ENCODE measurements at regions not wholly inside any gene's neighbourhood (a gene's known extent, or its start where the extent isn't known, plus 50 kb on each side); places are given as distances from the start of the nearest gene placed in this dataset.

DNA sequence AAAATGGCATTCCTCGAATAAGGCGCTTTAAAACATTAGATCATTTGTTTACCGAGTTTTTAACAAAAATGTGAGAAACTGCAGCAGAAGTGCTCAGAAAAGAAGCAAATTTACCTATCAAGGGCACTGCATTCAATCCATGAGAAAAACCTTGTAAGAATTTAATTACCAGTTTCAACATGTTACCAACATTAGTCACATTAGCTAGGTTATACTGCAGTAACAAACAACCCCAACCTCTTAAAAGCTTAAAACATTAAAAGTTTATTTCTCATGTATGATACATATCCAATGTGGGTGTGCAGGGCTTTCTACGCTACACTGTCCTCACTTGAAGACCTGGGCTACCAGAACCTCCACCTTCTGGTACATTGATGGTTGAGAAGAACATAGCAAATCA lies 68.1 kb upstream of the CCBE1 start:
- no peak overlapping the region for H3K9ac ChIP-seq (replicated peaks; ENCODE audit: extremely low read depth, insufficient read depth, low read length)
- ChIA-PET CTCF (no interaction called here), POLR2A (no interaction called here)
- no peak for FAIRE-seq
- H3K4me2 ChIP-seq (ENCODE audit: insufficient read depth, low read length), result no peak overlapping the region
- no peaks in the 10 kb centered on the region for H3K27me3 ChIP-seq (ENCODE audit: control insufficient read depth in 2 of 2, insufficient read depth in 2 of 2, low read length in 2 of 2)
- intact Hi-C loops (cut with micrococcal nuclease), result no loop called here
- no peak for DNase-seq (ENCODE audit: low read depth, low spot score)
- no peaks in the 10 kb centered on the region for H3K36me3 ChIP-seq (ENCODE audit: control insufficient read depth in 2 of 2, extremely low read depth in 1 of 2, insufficient read depth in 2 of 2, low read length in 2 of 2)
- H3K4me1 ChIP-seq (ENCODE audit: control insufficient read depth, extremely low read depth, insufficient read depth, low read length), result no peaks in the 10 kb centered on the region
- no peak overlapping the region for H3K4me3 ChIP-seq (replicated peaks in 1 of 3; ENCODE audit: insufficient read depth in 1 of 3, low read depth in 1 of 3, low read length in 3 of 3)
- H3K9me3 ChIP-seq (replicated peaks; ENCODE audit: control insufficient read depth, insufficient read depth, low read length), result no peaks in the 10 kb centered on the region
- no peaks in the 10 kb centered on the region for H3K79me2 ChIP-seq (ENCODE audit: control insufficient read depth, insufficient read depth, low read length)
- dilution Hi-C loops (cut with MboI; ENCODE audit: extremely low pct_ligation_motif_present, low sequenced_read_pairs), result no loop called here
- no peak overlapping the region for H2AFZ ChIP-seq (ENCODE audit: low read depth, low read length)
- H3K9me1 ChIP-seq (replicated peaks; ENCODE audit: control insufficient read depth, extremely low read depth, insufficient read depth, low read length), result no peaks in the 10 kb centered on the region
- no TSS peak for BruUV-seq (replicated peaks)
- H3K27ac ChIP-seq (ENCODE audit: insufficient read depth, low read depth, low read length), result no peak overlapping the region
- TF ChIP-seq POLR2A (IDR thresholded peaks at IDR 0.05; ENCODE audit: low read depth, low read length) (no peak), MYC (IDR thresholded peaks at IDR 0.05; ENCODE audit: low read depth, low read length) (no peak), GATA2 (IDR thresholded peaks at IDR 0.05; ENCODE audit: insufficient read depth, insufficient read length, low read depth, low read length) (no peak), EZH2 (IDR thresholded peaks at IDR 0.05; ENCODE audit: borderline replicate concordance, low read depth, low read length, severe bottlenecking) (no peak), JUN (IDR thresholded peaks at IDR 0.05; ENCODE audit: borderline replicate concordance, insufficient read depth, insufficient read length, low read depth) (no peak)
- TF ChIP-seq, protein P1, sequence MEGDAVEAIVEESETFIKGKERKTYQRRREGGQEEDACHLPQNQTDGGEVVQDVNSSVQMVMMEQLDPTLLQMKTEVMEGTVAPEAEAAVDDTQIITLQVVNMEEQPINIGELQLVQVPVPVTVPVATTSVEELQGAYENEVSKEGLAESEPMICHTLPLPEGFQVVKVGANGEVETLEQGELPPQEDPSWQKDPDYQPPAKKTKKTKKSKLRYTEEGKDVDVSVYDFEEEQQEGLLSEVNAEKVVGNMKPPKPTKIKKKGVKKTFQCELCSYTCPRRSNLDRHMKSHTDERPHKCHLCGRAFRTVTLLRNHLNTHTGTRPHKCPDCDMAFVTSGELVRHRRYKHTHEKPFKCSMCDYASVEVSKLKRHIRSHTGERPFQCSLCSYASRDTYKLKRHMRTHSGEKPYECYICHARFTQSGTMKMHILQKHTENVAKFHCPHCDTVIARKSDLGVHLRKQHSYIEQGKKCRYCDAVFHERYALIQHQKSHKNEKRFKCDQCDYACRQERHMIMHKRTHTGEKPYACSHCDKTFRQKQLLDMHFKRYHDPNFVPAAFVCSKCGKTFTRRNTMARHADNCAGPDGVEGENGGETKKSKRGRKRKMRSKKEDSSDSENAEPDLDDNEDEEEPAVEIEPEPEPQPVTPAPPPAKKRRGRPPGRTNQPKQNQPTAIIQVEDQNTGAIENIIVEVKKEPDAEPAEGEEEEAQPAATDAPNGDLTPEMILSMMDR (IDR thresholded peaks at IDR 0.05; ENCODE audit: extremely low read depth in 1 of 2, insufficient read depth in 1 of 2, low read depth in 1 of 2, low read length in 2 of 2), result no peak
- no peaks in the 10 kb centered on the region for H4K20me1 ChIP-seq (replicated peaks; ENCODE audit: control insufficient read depth, extremely low read depth, insufficient read depth, low read length)

DNA sequence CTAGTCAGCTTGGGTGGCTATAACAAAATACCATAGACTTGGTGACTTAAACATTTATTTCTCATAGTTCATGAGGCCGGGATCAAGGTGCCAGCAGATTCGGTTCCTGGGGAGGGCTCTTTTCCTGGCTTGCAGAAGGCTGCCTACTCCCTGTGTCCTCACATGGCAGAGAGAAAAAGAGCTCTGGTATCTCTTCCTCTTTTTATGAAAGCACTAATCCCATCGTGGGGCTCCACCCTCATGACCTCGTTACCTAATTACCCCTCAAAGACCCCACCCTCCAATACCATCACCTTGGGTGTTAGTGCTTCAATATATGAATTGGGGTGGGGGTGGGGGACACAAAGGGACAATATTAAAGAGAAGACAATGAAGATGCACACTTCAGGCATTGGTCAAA lies 67.1 kb upstream of the CCBE1 start:
- no peaks in the 10 kb centered on the region for H3K4me1 ChIP-seq (ENCODE audit: control insufficient read depth, extremely low read depth, insufficient read depth, low read length)
- no peak overlapping the region for H3K9ac ChIP-seq (replicated peaks; ENCODE audit: extremely low read depth, insufficient read depth, low read length)
- H3K9me3 ChIP-seq (replicated peaks; ENCODE audit: control insufficient read depth, insufficient read depth, low read length), result no peaks in the 10 kb centered on the region
- dilution Hi-C loops (cut with MboI; ENCODE audit: extremely low pct_ligation_motif_present, low sequenced_read_pairs) (no loop called here), intact Hi-C loops (cut with micrococcal nuclease) (no loop called here)
- CTCF ChIA-PET, result interaction anchor here (1.3 to 2.1 kb wide), 6 partner anchors 8 to 67 kb away, joined by 3 to 11 read pairs (median 8); partner anchors contain the start of gene CCBE1
- DNase-seq (ENCODE audit: low read depth, low spot score) (no peak), FAIRE-seq (no peak)
- no peaks in the 10 kb centered on the region for H3K36me3 ChIP-seq (ENCODE audit: control insufficient read depth in 2 of 2, extremely low read depth in 1 of 2, insufficient read depth in 2 of 2, low read length in 2 of 2)
- H2AFZ ChIP-seq (ENCODE audit: low read depth, low read length), result no peak overlapping the region
- no peaks in the 10 kb centered on the region for H3K27me3 ChIP-seq (ENCODE audit: control insufficient read depth in 2 of 2, insufficient read depth in 2 of 2, low read length in 2 of 2)
- no peaks in the 10 kb centered on the region for H4K20me1 ChIP-seq (replicated peaks; ENCODE audit: control insufficient read depth, extremely low read depth, insufficient read depth, low read length)
- no peak overlapping the region for H3K4me3 ChIP-seq (replicated peaks in 1 of 3; ENCODE audit: insufficient read depth in 1 of 3, low read depth in 1 of 3, low read length in 3 of 3)
- no TSS peak for BruUV-seq (replicated peaks)
- H3K27ac ChIP-seq (ENCODE audit: insufficient read depth, low read depth, low read length), result no peak overlapping the region
- TF ChIP-seq MYC (IDR thresholded peaks at IDR 0.05; ENCODE audit: low read depth, low read length) (no peak), FOS (IDR thresholded peaks at IDR 0.05; ENCODE audit: borderline replicate concordance, insufficient read depth, low read length) (no peak), EZH2 (IDR thresholded peaks at IDR 0.05; ENCODE audit: borderline replicate concordance, low read depth, low read length, severe bottlenecking) (no peak), POLR2AphosphoS5 (IDR thresholded peaks at IDR 0.05; ENCODE audit: insufficient read depth, low read depth, low read length) (no peak), GATA2 (IDR thresholded peaks at IDR 0.05; ENCODE audit: insufficient read depth, insufficient read length, low read depth, low read length) (no peak), POLR2A (IDR thresholded peaks at IDR 0.05; ENCODE audit: low read depth, low read length) (no peak), JUN (IDR thresholded peaks at IDR 0.05; ENCODE audit: borderline replicate concordance, insufficient read depth, insufficient read length, low read depth) (no peak)
- TF ChIP-seq, protein P2, sequence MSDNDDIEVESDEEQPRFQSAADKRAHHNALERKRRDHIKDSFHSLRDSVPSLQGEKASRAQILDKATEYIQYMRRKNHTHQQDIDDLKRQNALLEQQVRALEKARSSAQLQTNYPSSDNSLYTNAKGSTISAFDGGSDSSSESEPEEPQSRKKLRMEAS (IDR thresholded peaks at IDR 0.05; ENCODE audit: insufficient read depth, insufficient read length), result no peak
- TF ChIP-seq, protein P1 (IDR thresholded peaks at IDR 0.05; ENCODE audit: extremely low read depth in 1 of 2, insufficient read depth in 1 of 2, low read depth in 1 of 2, low read length in 2 of 2), result no peak
- H3K9me1 ChIP-seq (replicated peaks; ENCODE audit: control insufficient read depth, extremely low read depth, insufficient read depth, low read length), result no peaks in the 10 kb centered on the region
- POLR2A ChIA-PET, result interaction anchor here (0.6 kb wide), 1 partner anchor 29 kb away, joined by 4 read pairs; no protein-coding TSS in a partner anchor
- no peak overlapping the region for H3K4me2 ChIP-seq (ENCODE audit: insufficient read depth, low read length)
- H3K79me2 ChIP-seq (ENCODE audit: control insufficient read depth, insufficient read depth, low read length), result no peaks in the 10 kb centered on the region
